Stomach smooth muscle (tissue), 2 donors: ENCODE measurements at regions not wholly inside any gene's neighbourhood (a gene's known extent, or its start where the extent isn't known, plus 50 kb on each side); places are given as distances from the start of the nearest gene placed in this dataset.

Source experiments
- H3K27ac ChIP-seq: one replicate; pipeline ENCODE4 v1.7.0; 2013; ENCODE audit warnings: mild to moderate bottlenecking, low read length, inconsistent platforms
- H3K27me3 ChIP-seq, 2 donors: one replicate each; pipeline ENCODE4 v1.7.0; 2013; ENCODE audit warnings: low read length in 2 of 2; ENCODE audit not compliant: insufficient read depth in 2 of 2, control insufficient read depth in 1 of 2
- H3K36me3 ChIP-seq, 2 donors: one replicate each; pipeline ENCODE4 v1.7.0; 2013; ENCODE audit warnings: low read length in 2 of 2; ENCODE audit not compliant: control insufficient read depth in 2 of 2, insufficient read depth in 2 of 2
- H3K4me1 ChIP-seq: one replicate; pipeline ENCODE4 v1.7.0; 2013; ENCODE audit warnings: low read length; ENCODE audit not compliant: control insufficient read depth, insufficient read depth
- H3K4me3 ChIP-seq, 2 donors: one replicate each; pipeline ENCODE4 v1.7.0; 2013; ENCODE audit warnings: low read length in 2 of 2
- H3K9ac ChIP-seq, 2 donors: one replicate each; pipeline ENCODE4 v1.7.0; 2013; ENCODE audit warnings: low read length in 2 of 2, mild to moderate bottlenecking in 1 of 2
- H3K9me3 ChIP-seq, 2 donors: one replicate each; pipeline ENCODE4 v1.7.0; 2013; ENCODE audit warnings: low read length in 2 of 2; ENCODE audit not compliant: control insufficient read depth in 2 of 2
- donor health status: healthy.
- donor health status: Pancreatic carcinoma.

GRCh38 chr13:76335463-76335862 is 550.7 kb downstream of the KCTD12 start:
- Histone ChIP-seq H3K27ac (no peak overlapping the region), H3K27me3 (no peaks in the 10 kb centered on the region), H3K4me1 (peaks cover 17% of the 10 kb centered on the region), H3K9me3 (no peaks in the 10 kb centered on the region), H3K4me3 (no peak overlapping the region), H3K9ac (no peak overlapping the region), H3K36me3 (no peaks in the 10 kb centered on the region)

- Histone ChIP-seq H3K27ac (peak overlapping the region; percentile 11), H3K9me3 (no peaks in the 10 kb centered on the region), H3K9ac (no peak overlapping the region), H3K4me3 (no peak overlapping the region), H3K27me3 (no peaks in the 10 kb centered on the region), H3K36me3 (no peaks in the 10 kb centered on the region), H3K4me1 (peaks cover 13% of the 10 kb centered on the region)
Observed at GRCh38 chr13:76331943-76332712, 554.1 kb downstream of the KCTD12 start.

- H3K9me3 ChIP-seq = no peaks in the 10 kb centered on the region
- no peak overlapping the region for H3K9ac ChIP-seq
- peaks cover 13% of the 10 kb centered on the region for H3K4me1 ChIP-seq
- no peaks in the 10 kb centered on the region for H3K36me3 ChIP-seq
- no peak overlapping the region for H3K27ac ChIP-seq
- H3K4me3 ChIP-seq = no peak overlapping the region
- no peaks in the 10 kb centered on the region for H3K27me3 ChIP-seq
Observed at GRCh38 chr13:76330761-76331160, 555.4 kb downstream of the KCTD12 start.

- H3K27me3 ChIP-seq = no peaks in the 10 kb centered on the region
- no peaks in the 10 kb centered on the region for H3K36me3 ChIP-seq
- H3K4me3 ChIP-seq = no peak overlapping the region
- peaks cover 12% of the 10 kb centered on the region for H3K4me1 ChIP-seq
- H3K9me3 ChIP-seq = no peaks in the 10 kb centered on the region
- no peak overlapping the region for H3K27ac ChIP-seq
- no peak overlapping the region for H3K9ac ChIP-seq
Observed at GRCh38 chr13:76329866-76330580, 556.2 kb downstream of the KCTD12 start.

- Histone ChIP-seq H3K36me3 (no peaks in the 10 kb centered on the region), H3K27ac (no peak overlapping the region), H3K4me3 (no peak overlapping the region), H3K9me3 (no peaks in the 10 kb centered on the region), H3K9ac (no peak overlapping the region), H3K4me1 (peaks cover 7% of the 10 kb centered on the region), H3K27me3 (no peaks in the 10 kb centered on the region)
Observed at GRCh38 chr13:76329004-76329403, 557.2 kb downstream of the KCTD12 start.

GRCh38 chr13:76326343-76326742 is 559.9 kb downstream of the KCTD12 start:
- Histone ChIP-seq H3K27ac (no peak overlapping the region), H3K36me3 (no peaks in the 10 kb centered on the region), H3K4me1 (peaks cover 2% of the 10 kb centered on the region), H3K27me3 (no peaks in the 10 kb centered on the region), H3K9me3 (no peaks in the 10 kb centered on the region), H3K4me3 (no peak overlapping the region), H3K9ac (no peak overlapping the region)

GRCh38 chr13:76319921-76320320 is 566.3 kb downstream of the KCTD12 start:
- no peaks in the 10 kb centered on the region for H3K36me3 ChIP-seq
- H3K27ac ChIP-seq = no peak overlapping the region
- H3K9me3 ChIP-seq = no peaks in the 10 kb centered on the region
- H3K27me3 ChIP-seq = no peaks in the 10 kb centered on the region
- H3K9ac ChIP-seq = no peak overlapping the region
- H3K4me1 ChIP-seq = no peaks in the 10 kb centered on the region
- no peak overlapping the region for H3K4me3 ChIP-seq

- no peaks in the 10 kb centered on the region for H3K9me3 ChIP-seq
- H3K27ac ChIP-seq = no peak overlapping the region
- no peaks in the 10 kb centered on the region for H3K27me3 ChIP-seq
- no peaks in the 10 kb centered on the region for H3K4me1 ChIP-seq
- H3K36me3 ChIP-seq = no peaks in the 10 kb centered on the region
- no peak overlapping the region for H3K9ac ChIP-seq
- no peak overlapping the region for H3K4me3 ChIP-seq
Observed at GRCh38 chr13:76316998-76317527, 569.1 kb downstream of the KCTD12 start.

GRCh38 chr13:76314495-76314894 is 571.7 kb downstream of the KCTD12 start:
- no peaks in the 10 kb centered on the region for H3K4me1 ChIP-seq
- no peaks in the 10 kb centered on the region for H3K36me3 ChIP-seq
- no peak overlapping the region for H3K4me3 ChIP-seq
- no peak overlapping the region for H3K27ac ChIP-seq
- H3K9me3 ChIP-seq = no peaks in the 10 kb centered on the region
- no peaks in the 10 kb centered on the region for H3K27me3 ChIP-seq
- H3K9ac ChIP-seq = no peak overlapping the region

GRCh38 chr13:76307142-76307541 is 579.1 kb downstream of the KCTD12 start:
- H3K9me3 ChIP-seq = no peaks in the 10 kb centered on the region
- no peaks in the 10 kb centered on the region for H3K36me3 ChIP-seq
- no peak overlapping the region for H3K27ac ChIP-seq
- H3K9ac ChIP-seq = no peak overlapping the region
- no peaks in the 10 kb centered on the region for H3K27me3 ChIP-seq
- no peaks in the 10 kb centered on the region for H3K4me1 ChIP-seq
- H3K4me3 ChIP-seq = no peak overlapping the region

GRCh38 chr13:76300688-76301087 is 585.5 kb downstream of the KCTD12 start:
- no peaks in the 10 kb centered on the region for H3K27me3 ChIP-seq
- H3K9me3 ChIP-seq = peaks cover 0 to 4% of the 10 kb centered on the region in 2 donors
- no peak overlapping the region for H3K27ac ChIP-seq
- no peaks in the 10 kb centered on the region for H3K4me1 ChIP-seq
- H3K4me3 ChIP-seq = no peak overlapping the region
- H3K9ac ChIP-seq = no peak overlapping the region
- H3K36me3 ChIP-seq = no peaks in the 10 kb centered on the region
